Sciatic nerve (tissue), 2 donors: ENCODE measurements at regions not wholly inside any gene's neighbourhood (a gene's known extent, or its start where the extent isn't known, plus 50 kb on each side); places are given as distances from the start of the nearest gene placed in this dataset.
"Not testable (repeated sequence)": the region's sequence is repeated elsewhere in the genome, so short reads cannot be mapped to it uniquely, and the experiment has no call there.

Experiments
- ATAC-seq: fragments of 200-7000 bp; cut with Tn5 transposase; one replicate; pipeline ENCODE4 v1.9.1; 2020; ENCODE audit warnings: mild to moderate bottlenecking, moderate library complexity
- DNase-seq: peaks from one replicate; pipeline ENCODE4 v3.0.0-alpha.2; 2020; ENCODE audit warnings: low spot score
- intact Hi-C: fragments of 100-400 bp; cut with DNase I; formaldehyde crosslinking; loops from one replicate; pipeline ENCODE4 v1.14.2; 2022
- donor health status: DM: no; HTN: no; CAD: no.
- donor health status: DM: no; HTN: no; CAD: no.

DNA sequence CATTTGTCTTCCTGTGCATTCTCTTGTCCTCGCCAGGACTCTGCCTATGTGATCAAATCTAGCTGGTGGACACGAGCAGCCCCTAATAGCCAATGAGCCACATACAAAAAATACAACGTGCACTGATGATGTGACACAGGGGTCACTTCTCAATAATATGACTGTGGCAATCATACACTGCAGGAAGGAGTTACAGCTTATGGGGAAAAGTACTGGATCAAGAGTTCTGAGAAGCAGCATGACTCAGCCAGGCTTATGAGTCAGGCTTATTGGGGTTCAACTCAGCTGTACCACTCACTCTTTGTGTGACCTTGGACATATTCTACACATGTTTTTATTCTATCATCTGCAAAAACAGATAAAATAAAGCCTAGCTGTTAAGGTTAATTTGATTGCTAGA, 889.4 kb upstream of the TENM4 start:
- ATAC-seq (no peak), DNase-seq (no peak)
- intact Hi-C loops, result no loop called here

DNA sequence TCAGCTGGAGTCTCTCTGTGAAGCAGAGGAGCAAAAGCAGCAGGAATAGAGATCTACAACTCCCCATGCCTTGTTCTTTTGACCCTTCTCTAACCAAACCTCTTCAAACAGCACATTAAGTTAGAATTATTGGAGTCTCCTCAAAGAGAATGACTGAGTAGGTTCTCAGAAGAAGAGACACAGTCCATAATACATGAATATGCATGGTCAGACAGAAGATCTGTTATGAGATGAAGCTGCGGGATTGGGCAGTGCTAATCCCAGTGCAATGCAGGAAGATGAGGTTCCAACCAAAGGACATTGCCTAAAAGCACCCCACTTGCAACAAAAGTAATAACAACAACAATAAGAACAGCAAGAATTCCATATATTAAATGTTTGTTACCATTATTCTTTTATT, 887.9 kb upstream of the TENM4 start:
- ATAC-seq (no peak), DNase-seq (no peak)
- intact Hi-C loops, result no loop called here

DNA sequence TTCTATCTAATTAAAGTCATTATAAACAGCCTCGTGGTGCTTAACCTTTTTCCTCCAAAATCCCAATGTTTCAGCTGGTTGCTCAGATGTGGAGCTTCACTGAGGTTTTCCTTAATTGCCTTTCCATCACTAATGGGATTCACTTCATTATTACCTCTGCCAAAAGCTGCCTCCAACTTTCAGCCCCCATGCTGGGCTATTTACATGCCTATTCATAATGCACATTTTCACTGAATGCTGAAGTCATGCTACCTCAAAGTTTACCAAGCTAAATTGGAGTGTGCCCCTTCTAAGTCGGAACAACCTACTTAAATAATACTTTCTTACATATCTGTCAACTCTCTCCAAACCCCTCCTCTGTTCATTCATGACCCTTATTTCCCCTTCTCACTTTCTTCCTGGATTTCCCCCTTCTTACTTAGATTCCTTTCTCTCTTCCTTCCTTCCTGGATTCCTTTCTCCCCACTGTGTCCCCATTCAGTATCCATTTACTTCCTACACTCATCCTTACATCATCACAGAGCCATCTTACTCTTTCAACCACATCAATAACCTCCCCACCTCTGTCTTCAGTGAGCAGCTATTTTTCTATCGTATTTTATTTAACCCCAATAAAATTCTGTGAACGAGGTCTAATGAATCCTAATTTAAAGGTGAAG, 887.3 kb upstream of the TENM4 start:
- ATAC-seq, result no peak
- intact Hi-C loops, result no loop called here

GRCh38 chr11:80321786-80322185, 881.0 kb upstream of the TENM4 start:
- DNase-seq (no peak), ATAC-seq (no peak)
- intact Hi-C loops, result no loop called here

More for the DNA sequence above, 887.3 kb upstream of the TENM4 start:
- no peak for DNase-seq

- intact Hi-C loops, result no loop called here
Observed at GRCh38 chr11:80320765-80321164, 879.9 kb upstream of the TENM4 start.

GRCh38 chr11:80320226-80320625, 879.4 kb upstream of the TENM4 start:
- no peak for DNase-seq
- ATAC-seq, result no peak
- intact Hi-C loops, result no loop called here

More at GRCh38 chr11:80320765-80321164, 879.9 kb upstream of the TENM4 start:
- no peak for DNase-seq
- ATAC-seq, result no peak

- no peak for DNase-seq
- intact Hi-C loops, result no loop called here
- ATAC-seq, result no peak
Observed at GRCh38 chr11:80317612-80318011, 876.8 kb upstream of the TENM4 start.

GRCh38 chr11:80315200-80315599, 874.4 kb upstream of the TENM4 start:
- no peak for DNase-seq
- ATAC-seq, result no peak
- intact Hi-C loops, result no loop called here

DNA sequence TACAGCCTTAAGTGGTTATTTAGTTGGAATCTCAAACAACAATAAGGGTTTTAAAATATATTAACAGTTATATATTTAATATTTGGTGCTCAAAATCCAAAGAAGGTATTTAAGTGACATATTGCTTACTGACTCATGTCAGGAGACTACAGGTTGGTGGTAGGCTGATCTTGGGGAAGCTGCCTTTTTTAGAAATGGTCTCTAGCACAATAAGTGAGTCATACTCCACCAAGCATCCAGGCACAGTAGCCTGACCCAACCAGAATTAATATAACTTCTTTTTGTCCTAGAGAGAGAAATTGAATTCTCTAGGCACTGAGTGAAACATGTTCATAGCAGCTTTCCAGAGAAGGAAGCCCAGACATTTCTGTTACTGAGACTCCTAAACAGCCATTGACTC, 868.5 kb upstream of the TENM4 start:
- DNase-seq, result no peak
- ATAC-seq, result no peak
- intact Hi-C loops, result no loop called here

- ATAC-seq (no peak), DNase-seq (no peak)
- intact Hi-C loops, result no loop called here
Observed at GRCh38 chr11:80307676-80308075, 866.8 kb upstream of the TENM4 start.

DNA sequence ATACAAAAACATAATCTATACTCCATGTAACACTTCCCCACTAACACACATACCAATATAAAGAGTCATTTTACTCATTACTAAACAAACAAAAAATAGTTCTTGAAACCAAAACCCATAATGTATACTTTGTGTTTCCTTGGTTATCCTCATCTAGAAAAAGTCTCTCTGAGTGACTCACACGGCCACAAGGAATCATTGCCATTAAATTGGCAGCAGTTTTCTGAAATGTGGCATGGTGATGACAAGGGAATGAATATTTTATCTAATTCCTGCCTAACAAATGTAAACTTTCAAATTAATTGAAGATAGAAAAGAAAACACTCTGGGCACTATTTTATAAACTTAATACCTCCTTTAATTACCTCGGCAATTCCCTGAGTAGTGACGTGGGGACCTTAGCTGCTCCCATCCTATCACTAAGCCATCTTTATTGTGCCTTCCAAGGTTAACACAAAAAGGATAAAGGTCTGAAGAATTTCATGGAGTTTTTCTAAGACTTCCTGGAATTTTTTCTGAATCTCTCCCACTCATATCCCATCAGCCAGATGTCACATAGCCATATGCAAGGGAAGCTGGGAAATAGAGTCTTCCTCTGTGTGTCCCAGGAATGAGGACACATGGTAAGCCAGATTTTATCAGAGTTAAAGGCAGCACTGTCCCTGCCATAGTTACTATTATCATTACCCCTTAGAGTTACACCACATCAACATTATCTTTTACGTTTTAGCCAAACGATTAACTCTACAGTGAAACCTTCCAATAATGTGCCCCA, 857.2 kb upstream of the TENM4 start:
- intact Hi-C loops, result no loop called here
- DNase-seq (no peak), ATAC-seq (no peak)

- ATAC-seq (no peak), DNase-seq (no peak)
- intact Hi-C loops, result no loop called here
Observed at GRCh38 chr11:80293293-80293692, 852.5 kb upstream of the TENM4 start.

DNA sequence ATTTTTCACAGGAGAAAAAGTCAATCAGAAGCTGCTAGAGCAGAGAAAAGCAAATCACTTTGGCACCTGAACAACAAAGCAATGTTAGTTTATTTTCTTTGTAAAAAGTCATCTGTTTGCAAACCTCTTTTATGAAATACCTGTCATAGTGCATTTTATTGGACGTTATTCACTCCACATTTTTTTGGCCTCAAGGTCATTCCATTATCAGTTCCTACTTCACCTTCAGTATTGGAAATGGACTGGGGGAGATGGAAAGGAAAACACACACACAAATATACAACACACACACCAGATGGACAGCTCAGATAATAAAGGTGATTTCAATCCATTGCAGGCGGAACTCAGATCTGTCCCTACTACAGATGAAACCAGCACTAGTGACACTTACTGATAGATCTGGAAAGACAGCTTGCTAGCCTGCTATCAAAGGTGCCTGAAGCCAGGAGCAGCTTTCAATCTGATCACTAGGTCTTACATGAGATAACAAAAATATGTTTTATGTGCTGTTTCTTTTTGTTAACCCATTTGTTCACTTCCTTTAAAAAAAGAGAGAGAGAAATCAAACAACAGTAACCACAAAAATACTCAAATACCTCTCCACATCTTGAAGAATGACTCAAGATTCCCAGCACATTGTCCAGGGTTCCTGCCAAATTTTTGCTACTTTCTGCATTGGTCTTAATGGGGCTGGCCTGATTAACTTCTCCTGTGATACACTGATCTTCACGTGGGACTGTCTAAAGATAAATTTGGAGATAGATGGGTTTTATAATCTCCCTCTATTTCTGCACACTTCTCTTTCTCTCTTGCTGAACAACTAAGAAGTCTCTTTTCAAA, 844.3 kb upstream of the TENM4 start:
- ATAC-seq (no peak), DNase-seq (no peak)
- intact Hi-C loops, result no loop called here

- DNase-seq (no peak), ATAC-seq (no peak)
- intact Hi-C loops, result no loop called here
Observed at GRCh38 chr11:80282643-80283042, 841.8 kb upstream of the TENM4 start.

DNA sequence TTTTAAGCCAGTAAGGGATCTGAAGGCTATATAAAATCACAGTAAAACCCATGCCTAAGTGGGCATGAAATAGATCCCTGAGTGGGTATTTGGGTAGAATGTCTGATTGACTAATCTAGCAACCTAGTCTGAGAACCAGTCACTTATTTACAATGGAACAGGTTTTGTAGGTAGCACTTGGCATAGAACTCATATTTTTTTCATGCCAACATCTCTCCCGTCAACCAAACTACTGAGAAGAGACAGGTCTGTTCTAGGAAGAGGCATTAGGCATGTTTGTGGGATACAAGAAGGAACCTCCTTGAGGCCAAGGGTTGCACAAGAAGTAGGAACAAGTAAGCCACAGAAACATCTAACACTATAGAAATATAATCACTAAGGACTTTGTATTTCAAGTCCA, 840.4 kb upstream of the TENM4 start:
- ATAC-seq, result no peak
- intact Hi-C loops, result no loop called here
- no peak for DNase-seq

GRCh38 chr11:80280737-80281136, 839.9 kb upstream of the TENM4 start:
- intact Hi-C loops, result no loop called here
- ATAC-seq (peak; percentile 50), DNase-seq (no peak)

GRCh38 chr11:80261776-80262175, 820.9 kb upstream of the TENM4 start:
- ATAC-seq, result no peak
- DNase-seq, result no peak
- intact Hi-C loops, result no loop called here

DNA sequence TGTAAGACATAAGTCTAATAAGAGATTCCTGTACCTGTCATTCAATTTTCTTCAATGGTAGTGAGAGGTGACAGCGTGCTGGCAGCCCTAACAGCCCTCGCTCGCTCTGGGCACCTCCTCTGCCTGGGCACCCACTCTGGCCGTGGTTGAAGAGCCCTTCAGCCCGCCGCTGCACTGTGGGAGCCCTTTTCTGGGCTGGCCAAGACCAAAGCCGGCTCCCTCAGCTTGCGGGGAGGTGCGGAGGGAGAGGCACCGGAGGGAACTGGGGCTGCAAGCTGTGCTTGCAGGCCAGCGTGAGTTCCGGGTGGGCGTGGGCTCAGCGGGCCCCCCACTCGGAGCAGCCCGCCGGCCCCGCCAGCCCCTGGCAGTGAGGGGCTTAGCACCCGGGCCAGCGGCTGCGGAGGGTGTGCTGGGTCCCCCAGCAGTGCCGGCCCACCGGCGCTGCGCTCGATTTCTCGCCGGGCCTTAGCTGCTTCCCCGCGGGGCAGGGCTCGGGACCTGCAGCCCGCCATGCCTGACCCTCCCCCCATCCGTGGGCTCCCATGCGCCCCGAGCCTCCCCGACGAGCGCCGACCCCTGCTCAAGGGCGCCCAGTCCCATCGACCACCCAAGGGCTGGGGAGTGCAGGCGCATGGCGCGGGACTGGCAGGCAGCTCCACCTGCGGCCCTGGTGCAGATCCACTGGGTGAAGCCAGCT, 816.6 kb upstream of the TENM4 start:
- ATAC-seq, intact Hi-C loops, DNase-seq: not testable (repeated sequence)

- intact Hi-C loops, result no loop called here
- ATAC-seq (no peak), DNase-seq (no peak)
Observed at GRCh38 chr11:80255021-80255420, 814.2 kb upstream of the TENM4 start.
